Cardiac muscle cell (in vitro differentiated cells and primary cell): ENCODE measurements at regions not wholly inside any gene's neighbourhood (a gene's known extent, or its start where the extent isn't known, plus 50 kb on each side); places are given as distances from the start of the nearest gene placed in this dataset.

ENCODE experiments used
- DNase-seq, 2 donors: peaks; one replicate each; pipeline versions ENCODE4 v3.0.0 to v3.0.0-alpha.2; 2010 to 2017; ENCODE audit warnings: low read depth in 1 of 2, low spot score in 1 of 2
- H3K27ac ChIP-seq: fragments of 200-600 bp; sonication (generic); 2 replicates; pipeline ENCODE4 v1.5.1; 2016
- H3K27me3 ChIP-seq: fragments of 200-600 bp; sonication (generic); 2 replicates; pipeline ENCODE4 v1.6.0; 2016; ENCODE audit warnings: control low read depth
- H3K36me3 ChIP-seq: fragments of 200-600 bp; sonication (generic); 2 replicates; pipeline ENCODE4 v1.5.1; 2016; ENCODE audit warnings: control low read depth
- H3K4me1 ChIP-seq: fragments of 200-600 bp; sonication (generic); 2 replicates; pipeline ENCODE4 v1.8.1; 2017; ENCODE audit warnings: low read depth, mild to moderate bottlenecking, mixed run types
- H3K4me3 ChIP-seq: fragments of 200-600 bp; sonication (generic); 2 replicates; pipeline ENCODE4 v1.5.1; 2016; ENCODE audit warnings: mild to moderate bottlenecking
- H3K9me3 ChIP-seq: fragments of 200-600 bp; sonication (generic); 2 replicates; pipeline ENCODE4 v1.5.1; 2017; ENCODE audit warnings: low read depth, mild to moderate bottlenecking, control low read depth
- CTCF ChIP-seq: IDR thresholded peaks from 2 replicates; pipeline ENCODE4 v1.5.1; 2012; ENCODE audit warnings: low read depth, mild to moderate bottlenecking, low read length

GRCh38 chr16:51756447-51757123, 605.5 kb upstream of the SALL1 start:
- H3K4me1 ChIP-seq, result peaks cover 23% of the 10 kb centered on the region
- no peak overlapping the region for H3K4me3 ChIP-seq
- H3K9me3 ChIP-seq, result no peaks in the 10 kb centered on the region
- no peaks in the 10 kb centered on the region for H3K36me3 ChIP-seq
- DNase-seq, result no peak
- H3K27me3 ChIP-seq, result peaks cover 10% of the 10 kb centered on the region
- no peak for TF ChIP-seq CTCF
- H3K27ac ChIP-seq, result no peak overlapping the region

DNA sequence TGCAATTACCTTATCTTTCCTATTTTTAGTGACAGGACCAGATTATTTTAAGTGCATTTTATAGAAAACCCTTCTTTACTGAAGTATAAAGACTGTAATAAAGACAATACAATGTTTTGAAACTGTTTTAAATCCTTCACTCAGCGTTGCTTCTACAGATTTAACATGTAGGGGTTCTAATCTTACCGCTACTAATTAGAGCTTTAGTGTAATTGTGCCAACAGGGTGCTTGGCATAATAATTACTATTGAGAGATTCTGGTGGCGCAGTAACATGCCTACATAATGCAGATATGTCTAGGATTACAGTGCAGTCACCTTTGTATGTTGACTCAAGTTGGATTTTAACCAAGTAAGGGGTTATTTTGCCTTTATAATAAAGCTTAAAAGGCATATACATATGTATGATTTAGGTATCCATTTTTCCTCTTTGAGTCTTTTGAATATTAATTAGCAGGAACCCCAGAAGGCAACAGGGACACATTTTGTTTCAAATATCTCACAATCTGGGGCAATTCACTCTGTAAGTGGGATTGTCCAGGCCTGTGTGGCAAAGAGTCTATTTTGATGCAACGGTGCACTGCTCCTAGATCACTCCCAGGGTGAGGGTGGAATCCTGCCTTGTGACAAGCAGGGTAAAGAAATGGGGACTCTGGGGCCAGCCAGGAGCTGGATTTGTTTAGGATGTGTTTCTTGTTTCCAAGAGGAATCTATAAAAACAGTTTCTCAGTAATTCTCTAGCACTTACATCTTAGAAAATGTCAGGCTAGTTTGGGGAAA, 604.7 kb upstream of the SALL1 start:
- H3K27ac ChIP-seq, result no peak overlapping the region
- H3K27me3 ChIP-seq, result peaks cover 10% of the 10 kb centered on the region
- TF ChIP-seq CTCF, result no peak
- H3K4me3 ChIP-seq, result no peak overlapping the region
- H3K9me3 ChIP-seq, result no peaks in the 10 kb centered on the region
- no peak for DNase-seq
- H3K4me1 ChIP-seq, result peaks cover 23% of the 10 kb centered on the region
- no peaks in the 10 kb centered on the region for H3K36me3 ChIP-seq

DNA sequence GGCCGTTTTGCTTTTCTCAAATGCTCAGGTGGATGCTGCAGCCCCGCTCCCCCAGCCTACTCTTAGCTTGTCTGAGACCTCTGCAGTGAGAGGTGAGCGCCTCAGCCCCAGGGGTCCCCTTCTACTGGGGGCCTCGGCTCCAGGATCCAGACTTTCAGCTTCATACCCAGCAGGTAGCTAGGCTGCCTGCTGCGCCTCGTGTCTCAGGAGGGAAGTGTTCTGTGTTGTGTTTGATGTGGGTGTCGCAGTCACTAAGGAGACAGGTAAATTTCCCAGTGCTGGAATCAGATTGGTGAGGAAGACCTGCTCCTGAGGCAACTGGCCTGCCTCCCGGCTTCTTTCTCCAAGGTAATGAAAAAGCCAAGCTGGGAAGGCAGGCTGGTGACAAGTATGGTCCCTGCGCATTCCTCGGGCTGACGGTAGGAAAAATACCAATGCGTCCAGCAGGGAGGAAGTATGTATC, 604.0 kb upstream of the SALL1 start:
- Histone ChIP-seq H3K4me1 (peaks cover 23% of the 10 kb centered on the region), H3K9me3 (no peaks in the 10 kb centered on the region), H3K4me3 (no peak overlapping the region), H3K27me3 (peaks cover 10% of the 10 kb centered on the region), H3K27ac (no peak overlapping the region), H3K36me3 (no peaks in the 10 kb centered on the region)
- TF ChIP-seq CTCF, result no peak
- DNase-seq, result peak in 1 of 2 donors; percentile 57

DNA sequence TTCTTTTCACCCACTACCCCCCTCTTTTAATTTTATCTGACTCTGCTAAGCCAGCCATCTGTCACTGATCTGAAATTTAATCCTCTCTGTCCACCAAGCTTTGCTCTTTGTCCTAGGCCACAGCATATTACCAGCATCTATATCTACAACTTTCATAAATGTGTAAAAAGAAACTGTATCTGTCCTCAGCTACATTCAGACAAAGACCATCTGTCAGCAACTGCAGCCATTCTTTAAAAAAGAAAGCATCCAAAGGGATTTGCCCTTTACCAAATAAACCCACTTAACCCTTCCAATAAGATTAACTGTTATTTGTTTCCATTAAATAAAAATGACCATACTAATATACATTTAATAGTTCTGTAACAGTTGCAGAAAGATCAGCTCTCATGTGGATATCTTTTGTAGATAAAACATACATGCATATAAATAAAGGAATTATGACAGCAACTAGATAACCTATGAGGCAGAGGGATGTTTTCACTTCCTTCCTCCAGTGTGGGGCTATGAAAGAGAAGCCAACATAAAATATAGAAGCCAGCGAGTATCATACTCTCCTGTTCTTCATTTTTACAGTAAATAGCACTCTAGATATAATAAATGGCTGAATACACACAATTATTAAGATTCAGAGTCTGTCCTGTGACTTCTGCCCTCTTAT, 602.5 kb upstream of the SALL1 start:
- Histone ChIP-seq H3K27ac (no peak overlapping the region), H3K27me3 (peaks cover 10% of the 10 kb centered on the region), H3K9me3 (no peaks in the 10 kb centered on the region), H3K4me3 (no peak overlapping the region), H3K36me3 (no peaks in the 10 kb centered on the region), H3K4me1 (peaks cover 21% of the 10 kb centered on the region)
- no peak for TF ChIP-seq CTCF
- no peak for DNase-seq

DNA sequence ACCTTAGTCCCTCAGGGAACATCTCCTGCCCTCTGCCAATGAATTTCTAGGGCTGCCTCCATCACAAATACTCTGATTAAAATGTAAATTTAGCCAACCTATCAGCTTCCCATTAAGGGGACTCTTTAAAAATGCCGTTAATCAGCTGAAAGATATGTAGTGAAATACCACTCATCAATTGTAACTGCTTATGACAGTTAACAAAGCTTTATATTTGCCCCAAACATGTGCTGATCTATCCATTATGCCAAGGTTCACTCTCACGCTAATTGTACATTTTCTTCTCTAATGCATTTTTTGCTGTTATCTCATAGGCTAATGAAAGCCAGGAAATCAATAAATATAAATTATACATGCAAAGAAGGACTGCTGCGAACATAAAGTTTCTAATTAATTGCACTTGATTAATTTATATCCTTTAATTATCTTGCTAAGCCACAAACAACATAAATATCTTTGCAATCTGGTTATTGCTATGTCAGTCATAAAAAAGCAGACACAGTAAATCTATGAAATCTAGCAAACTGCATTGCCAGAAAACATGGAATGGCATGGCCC, 601.4 kb upstream of the SALL1 start:
- H3K27ac ChIP-seq, result no peak overlapping the region
- H3K4me3 ChIP-seq, result no peak overlapping the region
- TF ChIP-seq CTCF, result no peak
- H3K4me1 ChIP-seq, result peaks cover 10% of the 10 kb centered on the region
- H3K9me3 ChIP-seq, result no peaks in the 10 kb centered on the region
- no peak for DNase-seq
- no peaks in the 10 kb centered on the region for H3K36me3 ChIP-seq
- H3K27me3 ChIP-seq, result peaks cover 10% of the 10 kb centered on the region
